BLaER1 treated with 17β-estradiol and CSF1 and Interleukin-3, amounts not matched to agents 10 nM and 100 nM (cell line): ENCODE measurements at regions not wholly inside any gene's neighbourhood (a gene's known extent, or its start where the extent isn't known, plus 50 kb on each side); places are given as distances from the start of the nearest gene placed in this dataset.

Experiments
- H3K27ac ChIP-seq, 11 experiments: shearing (Covaris generic); formaldehyde crosslinking; 2 replicates each; pipeline ENCODE4 v1.8.1; 2022
- H3K27me3 ChIP-seq, 11 experiments: shearing (Covaris generic); formaldehyde crosslinking; 2 replicates each; pipeline ENCODE4 v1.8.1; 2022
- H3K36me3 ChIP-seq, 11 experiments: shearing (Covaris generic); formaldehyde crosslinking; 2 replicates each; pipeline ENCODE4 v1.8.1; 2022
- H3K4me1 ChIP-seq, 10 experiments: shearing (Covaris generic); formaldehyde crosslinking; 2 replicates each; pipeline ENCODE4 v1.8.1; 2022
- H3K4me2 ChIP-seq, 11 experiments: shearing (Covaris generic); formaldehyde crosslinking; 2 replicates each; pipeline ENCODE4 v1.8.1; 2022
- H3K4me3 ChIP-seq, 10 experiments: shearing (Covaris generic); formaldehyde crosslinking; 2 replicates each; pipeline ENCODE4 v1.8.1; 2022
- H3K9ac ChIP-seq, 11 experiments: shearing (Covaris generic); formaldehyde crosslinking; 2 replicates each; pipeline ENCODE4 v1.8.1; 2022
- H3K9me3 ChIP-seq, 11 experiments: shearing (Covaris generic); formaldehyde crosslinking; replicated peaks in 1 of 11; 2 replicates each; pipeline ENCODE4 v1.8.1; 2022
- H4K20me1 ChIP-seq, 11 experiments: shearing (Covaris generic); formaldehyde crosslinking; 2 replicates each; pipeline ENCODE4 v1.8.1; 2022
- Cebpa-rat ChIP-seq, 11 experiments: shearing (Covaris generic); IDR thresholded peaks; 2 replicates each; pipeline ENCODE4 v1.8.1; 2022

DNA sequence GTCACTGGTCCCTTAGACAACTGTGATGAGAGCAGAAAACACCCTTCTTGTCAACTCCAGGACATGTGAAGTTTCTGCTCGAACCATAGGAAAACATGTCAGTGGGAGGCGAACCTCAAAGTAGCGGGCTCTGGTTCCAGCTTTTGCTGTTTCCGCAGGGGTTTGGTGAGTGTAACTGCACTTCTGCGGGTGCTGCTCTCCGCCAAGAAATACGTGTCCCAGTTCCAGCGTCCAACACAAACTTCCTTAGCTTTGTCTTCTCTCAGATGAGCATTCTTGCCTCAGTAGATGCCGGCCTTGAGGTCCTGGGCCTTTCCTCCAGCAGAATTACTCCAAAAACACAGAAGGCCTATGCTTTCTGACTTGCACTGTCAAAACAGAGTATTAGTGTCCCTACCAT is 156.3 kb downstream of the FNDC1 start:
- Histone ChIP-seq H3K9ac (no peak overlapping the region), H3K36me3 (no peaks in the 10 kb centered on the region), H3K4me1 (no peaks in the 10 kb centered on the region), H3K27me3 (no peaks in the 10 kb centered on the region), H3K4me3 (no peak overlapping the region), H3K27ac (no peak overlapping the region), H4K20me1 (no peaks in the 10 kb centered on the region), H3K9me3 (0 out of 22 replicates have a peak, but pooled peaks cover 0 to 6% (median 0%) of the 10 kb centered on the region in 11 experiments), H3K4me2 (no peak overlapping the region)
- TF ChIP-seq Cebpa-rat (IDR thresholded peaks at IDR 0.05), result no peak

DNA sequence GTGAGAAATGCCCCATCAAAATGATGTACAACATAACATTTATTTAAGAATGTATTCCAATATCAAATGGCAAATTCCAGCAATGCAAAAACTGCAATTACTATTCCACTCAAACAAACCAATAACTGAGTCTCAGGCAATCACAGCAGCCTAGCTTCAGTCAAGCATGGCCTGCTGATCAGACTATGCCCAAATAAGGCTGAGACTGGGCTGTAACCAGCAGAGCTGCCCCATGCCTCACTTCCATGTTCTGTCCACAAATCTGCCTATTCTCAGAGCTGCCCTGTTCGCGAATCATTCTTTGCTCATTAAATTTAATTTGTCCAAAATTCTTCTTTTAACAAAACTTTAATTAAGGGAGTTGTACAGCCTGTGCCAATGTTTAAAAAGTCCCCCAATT is 155.4 kb downstream of the FNDC1 start:
- no peaks in the 10 kb centered on the region for H3K27me3 ChIP-seq
- H3K9me3 ChIP-seq, result 0 out of 22 replicates have a peak, but pooled peaks cover 0 to 6% (median 0%) of the 10 kb centered on the region in 11 experiments
- no peak overlapping the region for H3K9ac ChIP-seq

More for the DNA sequence above, 155.4 kb downstream of the FNDC1 start:
- Histone ChIP-seq H3K27ac (no peak overlapping the region), H3K4me3 (no peak overlapping the region), H4K20me1 (no peaks in the 10 kb centered on the region), H3K4me2 (no peak overlapping the region), H3K36me3 (no peaks in the 10 kb centered on the region), H3K4me1 (no peaks in the 10 kb centered on the region)
- TF ChIP-seq Cebpa-rat (IDR thresholded peaks at IDR 0.05), result no peak
